H54 (cell line): ENCODE measurements at regions not wholly inside any gene's neighbourhood (a gene's known extent, or its start where the extent isn't known, plus 50 kb on each side); places are given as distances from the start of the nearest gene placed in this dataset.

Experiments
- DNase-seq: peaks from one replicate; pipeline ENCODE4 v3.0.0; 2011; ENCODE audit warnings: low spot score, mixed read lengths; ENCODE audit not compliant: insufficient read length
- FAIRE-seq: peaks from 3 replicates; lab custom pipeline; 2011; peaks lifted over from hg19 to GRCh38; lab: Jason Lieb, UNC
- POLR2A ChIP-seq: IDR thresholded peaks from 2 replicates; pipeline ENCODE4 v1.6.1; 2011; ENCODE audit warnings: low read depth, mild to moderate bottlenecking, low read length

DNA sequence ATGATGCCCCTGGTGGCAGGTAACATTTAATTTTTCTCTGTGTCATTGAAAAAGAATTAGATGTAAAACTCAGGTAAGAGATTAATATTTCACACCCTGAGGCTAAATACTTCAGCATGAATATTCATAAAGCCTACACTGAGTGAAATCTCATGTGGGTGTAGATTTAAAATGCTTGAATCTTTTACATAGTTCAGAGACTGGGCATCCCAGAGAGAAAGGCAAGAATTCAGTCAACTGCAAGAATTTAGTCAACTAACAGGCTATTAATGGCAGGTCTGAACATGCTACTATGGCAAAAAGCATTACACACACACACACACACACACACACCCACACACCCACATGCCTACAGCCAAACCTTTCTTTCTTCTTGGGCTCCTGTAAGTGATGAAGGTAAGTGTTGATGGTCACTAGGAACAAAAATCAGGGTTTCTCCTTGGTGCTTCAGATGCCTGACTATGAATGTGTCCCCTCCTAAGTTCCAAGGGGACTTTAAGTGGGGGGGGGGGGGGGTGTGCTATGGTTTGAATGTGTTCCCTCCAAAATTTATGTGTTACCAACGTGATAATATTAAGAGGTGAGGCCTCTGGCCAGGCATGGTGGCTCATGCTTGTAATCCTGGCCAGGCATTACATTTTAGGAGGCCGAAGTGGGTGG, 63.7 kb upstream of the PSMD7 start:
- FAIRE-seq = no peak
- no peak for TF ChIP-seq POLR2A
- DNase-seq = no peak

DNA sequence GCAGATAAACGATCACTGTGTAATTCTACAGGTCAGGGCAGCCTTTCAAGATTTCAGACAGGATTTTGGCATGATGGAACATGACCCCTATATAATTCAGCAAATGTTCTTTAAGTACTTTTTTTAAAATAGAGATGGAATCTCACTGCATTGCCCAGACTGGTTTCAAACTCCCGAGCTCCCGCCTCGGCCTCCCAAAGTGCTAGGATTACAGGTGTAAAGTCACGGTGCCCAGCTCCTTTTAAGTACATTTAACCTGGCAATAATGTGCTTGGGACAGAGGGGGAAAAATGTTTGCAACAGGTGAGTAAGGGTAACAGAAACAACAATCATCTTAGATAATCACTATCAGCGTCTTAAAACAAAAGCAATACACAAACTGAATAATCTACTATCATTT, 66.5 kb upstream of the PSMD7 start:
- TF ChIP-seq POLR2A = no peak
- no peak for FAIRE-seq
- DNase-seq = no peak

DNA sequence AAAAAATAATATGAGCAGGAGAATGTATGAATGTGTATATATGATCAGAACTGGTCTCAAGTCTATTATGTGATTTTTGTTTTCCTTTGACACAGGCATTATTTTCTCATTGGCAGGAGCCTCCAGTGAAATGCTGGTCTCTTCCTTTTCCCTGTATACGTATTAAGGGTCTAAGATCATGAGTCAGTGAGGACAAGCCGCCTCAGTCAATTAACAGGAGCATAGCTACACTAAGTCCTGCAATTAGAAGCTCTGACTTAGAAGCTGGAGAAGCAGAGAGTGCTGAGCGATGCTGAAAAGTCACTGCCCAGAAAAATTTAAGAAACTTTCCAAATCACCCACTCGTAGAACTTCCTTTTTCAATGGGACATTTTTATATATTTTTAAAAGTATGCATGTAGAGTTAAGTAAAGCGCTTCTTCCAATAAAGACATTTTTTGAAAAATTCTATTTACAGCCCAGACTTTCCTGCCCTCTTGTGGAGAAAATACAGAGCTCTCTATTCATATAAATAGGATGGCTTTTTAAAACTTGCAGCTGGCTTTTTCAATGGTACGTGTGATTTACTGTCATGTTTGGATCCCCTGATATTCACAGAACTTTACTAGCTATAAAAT, 70.2 kb upstream of the PSMD7 start:
- FAIRE-seq (no peak), DNase-seq (no peak)
- no peak for TF ChIP-seq POLR2A

DNA sequence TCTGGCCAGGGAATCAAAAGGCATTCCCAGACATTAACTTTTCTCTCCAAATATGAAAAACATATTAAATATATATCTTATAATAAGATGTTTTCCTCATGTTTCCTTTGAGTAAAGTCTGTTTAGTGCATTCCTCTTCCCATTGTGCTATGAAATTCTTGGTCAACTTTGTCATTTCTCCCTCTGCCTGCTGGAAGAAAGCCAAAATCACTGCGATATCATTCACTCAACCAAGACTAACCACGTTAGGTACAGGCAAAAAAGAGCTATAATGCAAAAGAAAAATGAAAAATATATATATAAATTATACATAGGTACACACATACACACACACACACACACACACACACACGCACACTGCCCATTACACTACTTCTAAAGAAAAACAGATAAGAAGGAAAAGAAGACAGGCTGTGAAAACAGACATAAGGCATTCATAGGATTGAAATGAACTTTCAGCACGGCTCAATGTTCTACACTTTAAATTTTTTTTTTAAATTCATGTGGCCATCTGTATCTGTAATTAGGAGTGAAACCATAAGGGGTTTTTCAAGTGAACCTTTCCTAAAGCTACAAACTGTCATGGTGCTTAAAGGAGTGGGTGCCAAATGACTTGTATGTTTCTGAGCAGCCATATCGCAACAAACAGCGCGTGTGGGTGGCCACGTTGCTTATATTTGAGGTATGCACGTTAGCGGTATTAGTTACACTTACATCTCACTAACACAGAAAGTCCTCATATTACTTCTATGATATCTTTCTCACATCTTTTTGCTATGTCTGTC, 71.6 kb upstream of the PSMD7 start:
- FAIRE-seq (no peak), DNase-seq (no peak)
- TF ChIP-seq POLR2A = no peak

DNA sequence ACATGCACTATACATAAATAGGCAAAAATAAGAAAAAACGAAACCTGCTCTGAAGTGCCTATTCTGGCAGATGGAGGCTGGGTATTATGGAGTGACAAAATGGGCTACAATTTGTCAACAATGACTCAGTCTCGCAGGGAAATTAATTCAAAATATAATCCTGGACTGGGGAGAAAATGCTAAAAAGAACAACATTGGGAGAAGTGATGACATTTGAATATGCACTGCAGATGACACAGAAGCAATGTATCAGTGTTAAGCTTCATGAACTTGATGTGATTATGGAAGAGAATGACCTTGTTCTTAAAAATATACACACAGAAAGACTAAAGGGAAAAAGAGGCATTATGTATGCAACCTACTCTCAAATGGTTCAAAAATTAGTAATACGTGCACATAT, 74.8 kb upstream of the PSMD7 start:
- no peak for TF ChIP-seq POLR2A
- DNase-seq = no peak
- FAIRE-seq = no peak

DNA sequence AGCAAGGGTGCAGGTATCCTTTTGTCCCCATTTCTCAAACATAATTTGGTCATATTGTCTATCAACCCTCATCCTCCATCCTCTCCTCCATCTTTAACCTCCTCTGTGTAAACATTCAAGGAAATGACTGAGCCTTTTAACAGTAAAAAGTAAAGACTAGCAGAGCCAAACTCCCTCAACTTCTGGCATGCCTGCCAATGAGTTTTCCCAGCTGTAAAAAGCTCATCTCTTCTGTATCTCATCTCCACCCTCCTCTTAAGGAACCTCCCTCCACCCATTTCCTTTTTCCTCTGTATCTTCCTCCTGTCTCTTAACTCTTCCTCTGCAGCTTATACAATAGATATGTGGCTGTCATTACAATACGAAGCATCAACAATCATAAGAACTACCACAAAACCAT, 76.9 kb upstream of the PSMD7 start:
- FAIRE-seq (no peak), DNase-seq (no peak)

DNA sequence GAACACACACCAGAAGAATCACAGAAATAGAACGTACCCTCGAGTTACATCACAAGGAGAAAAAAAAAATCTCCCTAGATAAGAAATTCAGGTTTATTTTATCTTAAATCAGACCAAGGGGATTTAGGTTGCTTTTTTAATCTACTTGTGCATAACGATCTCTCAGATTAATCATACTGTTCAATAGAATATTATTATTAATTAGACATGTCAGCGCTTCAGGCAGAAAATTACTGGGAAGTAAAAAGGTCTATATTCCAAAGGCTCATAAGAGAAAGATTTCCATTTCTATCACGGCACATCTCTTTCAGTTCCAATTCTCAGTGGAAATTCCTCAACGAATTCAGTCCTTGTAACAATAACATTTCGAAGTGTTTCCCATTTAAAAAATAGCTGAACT, 77.7 kb upstream of the PSMD7 start:
- DNase-seq (no peak), FAIRE-seq (no peak)
- no peak for TF ChIP-seq POLR2A

More for the DNA sequence above, 76.9 kb upstream of the PSMD7 start:
- TF ChIP-seq POLR2A = no peak

DNA sequence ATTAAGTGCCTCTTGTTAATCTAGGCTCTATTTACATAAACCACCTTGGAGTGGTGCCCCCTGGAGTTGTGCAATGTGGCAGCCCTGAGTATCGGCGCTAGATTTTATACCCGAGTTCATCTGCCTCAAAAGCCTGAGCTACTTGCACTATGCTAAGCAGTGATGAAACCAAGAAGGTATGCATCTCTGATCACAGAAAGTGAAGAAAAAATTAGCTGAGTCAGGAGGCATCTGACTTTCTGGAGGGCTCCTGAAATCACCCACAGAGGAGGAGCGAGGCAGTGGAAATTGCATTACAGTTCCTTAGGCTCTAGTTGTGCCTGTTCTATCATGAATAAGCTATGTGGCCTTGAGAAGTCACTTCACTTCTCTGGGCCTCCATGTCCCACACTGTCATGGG, 80.3 kb upstream of the PSMD7 start:
- TF ChIP-seq POLR2A = no peak
- DNase-seq (no peak), FAIRE-seq (no peak)

DNA sequence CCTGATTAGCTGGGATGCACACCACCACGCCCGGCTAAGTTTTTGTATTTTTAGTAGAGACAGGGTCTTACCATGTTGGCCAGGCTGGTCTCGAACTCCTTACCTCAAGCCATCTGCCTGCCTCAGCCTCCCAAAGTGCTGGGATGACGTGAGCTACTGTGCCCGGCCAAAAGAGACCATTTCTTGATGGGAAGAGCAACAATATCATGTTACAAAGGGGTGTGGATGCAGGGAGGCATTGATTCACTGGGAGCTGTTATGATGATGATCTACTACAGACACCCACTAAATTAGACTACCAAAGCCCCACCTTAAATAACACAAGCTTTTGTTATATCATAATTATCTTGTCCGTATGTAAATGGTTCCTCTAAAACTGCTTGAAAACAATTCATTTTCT, 81.4 kb upstream of the PSMD7 start:
- DNase-seq = no peak
- TF ChIP-seq POLR2A = no peak
- FAIRE-seq = no peak

DNA sequence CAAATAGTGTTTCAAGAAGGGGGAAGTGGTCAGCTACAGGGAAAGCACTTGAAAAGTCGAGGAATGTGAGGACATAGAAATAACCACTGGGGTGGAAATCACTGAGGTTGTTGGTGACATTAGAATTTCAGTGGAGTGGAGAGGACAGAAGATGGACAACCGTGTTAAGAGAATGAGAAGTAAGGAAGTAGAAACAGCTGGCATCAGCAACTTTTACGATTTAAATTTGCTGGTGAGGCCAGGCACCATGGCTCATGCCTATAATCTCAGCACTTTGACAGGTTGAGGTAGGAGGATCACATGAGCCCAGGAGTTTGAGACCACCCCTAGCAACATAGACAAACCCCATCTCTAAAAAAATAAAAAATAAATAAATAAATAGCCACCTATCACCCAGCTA, 83.2 kb upstream of the PSMD7 start:
- TF ChIP-seq POLR2A = no peak
- no peak for FAIRE-seq
- DNase-seq = no peak

DNA sequence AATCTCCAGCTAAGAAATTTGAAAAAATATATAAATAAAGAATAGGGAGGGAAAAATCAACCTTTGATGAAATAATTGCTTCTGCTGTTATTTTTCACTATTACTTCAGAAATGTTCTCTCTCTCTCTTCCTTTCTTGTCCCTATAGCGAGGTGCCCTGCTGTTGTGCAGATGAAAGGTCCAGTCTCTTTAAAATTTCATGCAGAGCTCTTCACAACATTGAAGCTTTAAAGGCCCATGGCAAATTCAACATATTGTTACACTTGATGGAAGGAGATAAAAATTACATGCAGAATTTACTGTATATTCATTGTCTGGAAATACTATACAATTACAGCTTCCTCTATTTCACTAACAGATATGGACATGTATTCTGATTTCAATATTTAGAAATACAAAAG, 86.4 kb upstream of the PSMD7 start:
- no peak for FAIRE-seq
- no peak for DNase-seq
- TF ChIP-seq POLR2A = no peak

DNA sequence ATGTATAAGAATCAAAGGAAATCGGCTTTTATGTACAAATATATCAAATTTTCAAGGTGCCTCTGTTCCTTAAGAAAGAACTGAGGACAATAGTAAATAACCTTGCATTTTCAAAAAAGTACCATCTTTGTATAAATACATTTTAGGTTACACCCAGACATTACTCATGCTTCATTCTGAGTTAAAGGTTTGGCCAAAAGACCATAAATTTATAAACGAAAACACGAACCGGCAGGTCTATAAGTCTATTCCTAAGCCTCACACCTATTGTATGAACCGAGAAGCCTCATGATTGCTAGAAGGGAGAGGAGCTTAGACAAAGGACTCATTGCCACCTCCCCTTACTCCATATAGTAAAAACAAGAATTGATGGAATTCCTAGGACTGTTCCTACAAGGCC, 94.6 kb upstream of the PSMD7 start:
- DNase-seq (no peak), FAIRE-seq (no peak)
- TF ChIP-seq POLR2A = no peak

DNA sequence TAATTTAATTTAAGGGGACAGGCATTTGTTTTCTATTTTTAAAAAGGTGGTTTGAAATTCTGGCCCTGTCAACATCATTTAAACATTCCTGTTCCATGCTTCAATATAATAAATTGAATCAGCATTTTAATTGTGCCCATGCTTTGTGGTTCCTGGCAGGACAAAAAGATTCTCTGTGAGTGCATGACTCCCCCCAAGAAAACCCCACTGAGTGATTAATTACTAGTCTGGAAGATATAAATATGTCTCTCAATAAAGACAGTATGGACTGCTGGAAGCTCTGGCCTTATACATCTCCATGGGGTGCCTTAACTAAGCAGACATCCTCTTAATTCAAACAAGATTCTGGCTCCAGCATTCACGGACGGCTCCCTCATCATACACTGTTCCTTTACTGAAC, 95.0 kb upstream of the PSMD7 start:
- FAIRE-seq (no peak), DNase-seq (no peak)
- TF ChIP-seq POLR2A = no peak

DNA sequence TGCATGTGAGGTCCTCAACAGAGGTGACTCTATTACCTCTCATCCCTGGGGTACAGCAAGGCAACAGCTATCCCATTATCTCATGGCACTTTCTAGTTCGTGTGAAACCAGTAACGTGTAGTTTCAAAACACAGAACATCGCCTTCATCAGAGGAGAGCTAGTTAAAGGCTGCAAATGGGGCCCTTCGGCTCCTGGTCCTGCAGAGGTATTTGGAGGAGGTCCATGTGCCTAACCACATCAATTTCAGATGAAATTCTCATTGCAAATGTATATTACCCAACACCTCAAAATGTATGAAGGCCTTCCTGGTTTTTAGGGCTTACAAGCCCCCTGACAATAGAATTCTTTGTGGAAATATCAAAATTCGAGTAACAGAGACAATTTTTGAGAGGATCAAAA, 95.7 kb upstream of the PSMD7 start:
- TF ChIP-seq POLR2A = no peak
- DNase-seq (no peak), FAIRE-seq (no peak)

DNA sequence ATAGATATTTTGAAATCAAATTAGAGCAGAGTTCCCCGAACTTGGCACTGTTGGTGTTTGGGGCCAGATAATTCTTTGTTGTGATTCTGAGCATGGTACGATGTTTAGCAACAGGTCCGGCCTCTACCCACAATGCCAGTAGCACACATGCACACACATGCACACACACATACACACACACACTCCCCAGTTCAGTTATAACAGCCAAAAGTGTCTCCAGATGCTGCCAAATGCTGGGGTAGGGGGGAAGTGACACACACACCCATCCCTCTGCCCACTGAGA, 96.8 kb upstream of the PSMD7 start:
- no peak for TF ChIP-seq POLR2A
- FAIRE-seq = no peak
- DNase-seq = no peak
